Keratinocyte (primary cell): ENCODE measurements at regions not wholly inside any gene's neighbourhood (a gene's known extent, or its start where the extent isn't known, plus 50 kb on each side); places are given as distances from the start of the nearest gene placed in this dataset.
"Not testable (repeated sequence)": the region's sequence is repeated elsewhere in the genome, so short reads cannot be mapped to it uniquely, and the experiment has no call there.

Experiments used
- DNase-seq: peaks from one replicate; pipeline ENCODE4 v3.0.0-alpha.2; 2011; ENCODE audit warnings: low read depth, missing footprints, low spot score
- FAIRE-seq: peaks from 2 replicates; lab custom pipeline; 2011; peaks lifted over from hg19 to GRCh38; lab: Jason Lieb, UNC
- H2AFZ ChIP-seq: 2 replicates; pipeline ENCODE4 v1.6.0; 2012; ENCODE audit warnings: low read length, control low read depth, inconsistent platforms; ENCODE audit not compliant: control insufficient read depth
- H3K27ac ChIP-seq: 2 replicates; pipeline ENCODE4 v1.5.1; 2011; ENCODE audit warnings: low read length; ENCODE audit not compliant: control insufficient read depth, insufficient read depth
- H3K27me3 ChIP-seq: 3 replicates; pipeline ENCODE4 v1.6.0; 2011; ENCODE audit warnings: low read length; ENCODE audit not compliant: control insufficient read depth, insufficient read depth; ENCODE audit errors: extremely low read depth
- H3K36me3 ChIP-seq, 2 experiments: 2 replicates in 1 of 2; 3 replicates in 1 of 2; pipeline ENCODE4 v1.5.1; 2011; ENCODE audit warnings: low read length in 2 of 2, mild to moderate bottlenecking in 1 of 2; ENCODE audit not compliant: control insufficient read depth in 2 of 2, insufficient read depth in 2 of 2; ENCODE audit errors: extremely low read depth in 1 of 2
- H3K4me1 ChIP-seq: 3 replicates; pipeline ENCODE4 v1.5.1; 2011; ENCODE audit warnings: low read length; ENCODE audit not compliant: control insufficient read depth, insufficient read depth; ENCODE audit errors: extremely low read depth
- H3K4me2 ChIP-seq: 3 replicates; pipeline ENCODE4 v1.6.0; 2011; ENCODE audit warnings: low read depth, low read length; ENCODE audit not compliant: control insufficient read depth, insufficient read depth; ENCODE audit errors: extremely low read depth
- H3K4me3 ChIP-seq, 3 experiments: fragments of 200-600 bp in 1 of 3; sonication (generic) in 1 of 3; 2 replicates in 2 of 3; 3 replicates in 1 of 3; pipeline ENCODE4 v1.5.1; 2011 to 2016; ENCODE audit warnings: low read length in 3 of 3, mild to moderate bottlenecking in 3 of 3, control low read depth in 2 of 3, inconsistent platforms in 1 of 3, low read depth in 1 of 3, mixed read lengths in 1 of 3, mixed run types in 1 of 3, moderate library complexity in 1 of 3; ENCODE audit not compliant: control insufficient read depth in 2 of 3, insufficient read depth in 2 of 3; ENCODE audit errors: extremely low read depth in 1 of 3
- H3K79me2 ChIP-seq: 2 replicates; pipeline ENCODE4 v1.6.0; 2012; ENCODE audit warnings: low read length; ENCODE audit not compliant: control insufficient read depth, insufficient read depth
- H3K9ac ChIP-seq: 3 replicates; pipeline ENCODE4 v1.6.0; 2011; ENCODE audit warnings: low read length; ENCODE audit not compliant: control insufficient read depth, insufficient read depth; ENCODE audit errors: extremely low read depth
- H3K9me1 ChIP-seq: 3 replicates; pipeline ENCODE4 v1.6.0; 2011; ENCODE audit warnings: low read length; ENCODE audit not compliant: control insufficient read depth, insufficient read depth; ENCODE audit errors: extremely low read depth
- H3K9me3 ChIP-seq: 2 replicates; pipeline ENCODE4 v1.5.1; 2012; ENCODE audit warnings: low read depth, low read length; ENCODE audit not compliant: control insufficient read depth
- H4K20me1 ChIP-seq: 3 replicates; pipeline ENCODE4 v1.6.0; 2011; ENCODE audit warnings: low read length; ENCODE audit not compliant: control insufficient read depth, insufficient read depth; ENCODE audit errors: extremely low read depth
- CTCF ChIP-seq, 3 experiments: IDR thresholded peaks in 1 of 3; conservative IDR thresholded peaks in 1 of 3; optimal IDR thresholded peaks in 1 of 3; 2 replicates in 2 of 3; 3 replicates in 1 of 3; pipeline versions ENCODE3 to v1.5.1; 2011; ENCODE audit warnings: low read length in 3 of 3, mild to moderate bottlenecking in 3 of 3, moderate library complexity in 2 of 3, control low read depth in 1 of 3, inconsistent platforms in 1 of 3; ENCODE audit not compliant: insufficient read depth in 2 of 3; ENCODE audit errors: extremely low read depth in 1 of 3
- EZH2 ChIP-seq: IDR thresholded peaks from one replicate; pipeline ENCODE4 v1.6.1; 2012; ENCODE audit warnings: inconsistent platforms, mild to moderate bottlenecking, low read length, moderate library complexity
- dilution Hi-C: fragments of 300-500 bp; cut with MboI; formaldehyde crosslinking; loops from one replicate; pipeline ENCODE4 v1.7.0; 2020; ENCODE audit warnings: low sequenced_read_pairs; ENCODE audit not compliant: extremely low pct_ligation_motif_present

GRCh38 chr20:48360342-48360975 is 467.3 kb downstream of the PREX1 start:
- H3K9ac ChIP-seq, result no peak overlapping the region
- H3K4me1 ChIP-seq, result no peaks in the 10 kb centered on the region
- TF ChIP-seq EZH2 (no peak), CTCF (optimal IDR thresholded peaks at IDR 0.05 in 1 of 3, IDR thresholded peaks at IDR 0.05 in 1 of 3, conservative IDR thresholded peaks at IDR 0.05 in 1 of 3; ENCODE audit: extremely low read depth in 1 of 3, insufficient read depth in 2 of 3, low read length in 3 of 3) (no peak)
- no peaks in the 10 kb centered on the region for H3K9me1 ChIP-seq
- dilution Hi-C loops, result no loop called here
- FAIRE-seq (no peak), DNase-seq (no peak)
- no peak overlapping the region for H3K4me2 ChIP-seq
- H4K20me1 ChIP-seq, result no peaks in the 10 kb centered on the region
- H2AFZ ChIP-seq, result no peak overlapping the region
- H3K79me2 ChIP-seq, result no peaks in the 10 kb centered on the region
- H3K9me3 ChIP-seq, result no peaks in the 10 kb centered on the region
- H3K36me3 ChIP-seq, result no peaks in the 10 kb centered on the region
- no peak overlapping the region for H3K27ac ChIP-seq
- no peaks in the 10 kb centered on the region for H3K27me3 ChIP-seq
- H3K4me3 ChIP-seq, result no peak overlapping the region

- no peak overlapping the region for H3K4me2 ChIP-seq
- TF ChIP-seq CTCF (optimal IDR thresholded peaks at IDR 0.05 in 1 of 3, IDR thresholded peaks at IDR 0.05 in 1 of 3, conservative IDR thresholded peaks at IDR 0.05 in 1 of 3; ENCODE audit: extremely low read depth in 1 of 3, insufficient read depth in 2 of 3, low read length in 3 of 3), result no peak
- no peak for TF ChIP-seq EZH2
- H3K27me3 ChIP-seq, result no peaks in the 10 kb centered on the region
- no peaks in the 10 kb centered on the region for H3K79me2 ChIP-seq
- no peaks in the 10 kb centered on the region for H3K4me1 ChIP-seq
- no peaks in the 10 kb centered on the region for H3K36me3 ChIP-seq
- dilution Hi-C loops, result no loop called here
- H3K9ac ChIP-seq, result no peak overlapping the region
- H3K9me1 ChIP-seq, result no peaks in the 10 kb centered on the region
- H2AFZ ChIP-seq, result no peak overlapping the region
- FAIRE-seq (no peak), DNase-seq (no peak)
- H3K27ac ChIP-seq, result no peak overlapping the region
- H3K4me3 ChIP-seq, result no peak overlapping the region
- no peaks in the 10 kb centered on the region for H4K20me1 ChIP-seq
- H3K9me3 ChIP-seq, result no peaks in the 10 kb centered on the region
Measured at GRCh38 chr20:48359692-48360341, 468.0 kb downstream of the PREX1 start.

GRCh38 chr20:48359055-48359390 is 468.8 kb downstream of the PREX1 start:
- H3K4me3 ChIP-seq, H3K79me2 ChIP-seq, H3K9me3 ChIP-seq, H3K9me1 ChIP-seq, dilution Hi-C loops, H3K4me2 ChIP-seq, H4K20me1 ChIP-seq, H3K9ac ChIP-seq, H3K27me3 ChIP-seq, H2AFZ ChIP-seq, H3K4me1 ChIP-seq, H3K27ac ChIP-seq, DNase-seq, FAIRE-seq, H3K36me3 ChIP-seq: not testable (repeated sequence)
